Stimulated activated naive B cell treated with anti-CD40 and anti-IgM and Interleukin-4, amounts not matched to agents 10 μg/mL and 1 μg/mL and 100 μg/mL, for 72 hours (primary cell): ENCODE measurements at regions not wholly inside any gene's neighbourhood (a gene's known extent, or its start where the extent isn't known, plus 50 kb on each side); places are given as distances from the start of the nearest gene placed in this dataset.
"Not testable (repeated sequence)": the region's sequence is repeated elsewhere in the genome, so short reads cannot be mapped to it uniquely, and the experiment has no call there.

Experiments used
- ATAC-seq, 2 donors: fragments of 150-1000 bp; cut with Tn5 transposase; replicated peaks; 2 replicates each; pipeline ENCODE4 v1.10.0; 2021; ENCODE audit warnings: moderate library complexity in 1 of 2
- DNase-seq: peaks from one replicate; pipeline ENCODE4 v3.0.0; 2021
- H3K27ac Mint-ChIP-seq: one replicate; pipeline ENCODE4 v1.8.0; 2022; ENCODE audit warnings: mild to moderate bottlenecking, mixed read lengths
- H3K27me3 Mint-ChIP-seq, 2 donors: one replicate each; pipeline ENCODE4 v1.8.0; 2022; ENCODE audit warnings: mixed read lengths in 2 of 2
- H3K36me3 Mint-ChIP-seq, 2 donors: one replicate each; pipeline ENCODE4 v1.8.0; 2022; ENCODE audit warnings: mixed read lengths in 2 of 2, mild to moderate bottlenecking in 1 of 2
- H3K4me1 Mint-ChIP-seq, 2 donors: one replicate each; pipeline ENCODE4 v1.8.0; 2022; ENCODE audit warnings: mixed read lengths in 2 of 2, mild to moderate bottlenecking in 1 of 2
- H3K4me3 Mint-ChIP-seq, 2 donors: one replicate each; pipeline ENCODE4 v1.8.0; 2022; ENCODE audit warnings: mild to moderate bottlenecking in 2 of 2, mixed read lengths in 2 of 2, moderate library complexity in 1 of 2
- H3K9me3 Mint-ChIP-seq, 2 donors: one replicate each; pipeline ENCODE4 v1.8.0; 2022; ENCODE audit warnings: mixed read lengths in 2 of 2, mild to moderate bottlenecking in 1 of 2

GRCh38 chr19:33866696-33867095 is 70.0 kb downstream of the KCTD15 start:
- H3K4me1 Mint-ChIP-seq: no peaks in the 10 kb centered on the region

GRCh38 chr19:33868076-33868735 is 71.5 kb downstream of the KCTD15 start:
- no peaks in the 10 kb centered on the region for H3K36me3 Mint-ChIP-seq
- no peaks in the 10 kb centered on the region for H3K4me1 Mint-ChIP-seq
- no peak for DNase-seq

More at GRCh38 chr19:33866696-33867095, 70.0 kb downstream of the KCTD15 start:
- no peak for ATAC-seq
- no peak for DNase-seq
- no peak overlapping the region for H3K4me3 Mint-ChIP-seq
- no peaks in the 10 kb centered on the region for H3K36me3 Mint-ChIP-seq
- no peak overlapping the region for H3K27ac Mint-ChIP-seq
- no peaks in the 10 kb centered on the region for H3K9me3 Mint-ChIP-seq
- peaks cover 6 to 21% of the 10 kb centered on the region in 2 donors for H3K27me3 Mint-ChIP-seq

GRCh38 chr19:33868788-33869412 is 72.2 kb downstream of the KCTD15 start:
- Mint-ChIP-seq H3K27me3 (peaks cover 12 to 21% of the 10 kb centered on the region in 2 donors), H3K9me3 (no peaks in the 10 kb centered on the region), H3K27ac (no peak overlapping the region), H3K4me3 (no peak overlapping the region), H3K36me3 (no peaks in the 10 kb centered on the region), H3K4me1 (no peaks in the 10 kb centered on the region)
- ATAC-seq (no peak), DNase-seq (no peak)

More at GRCh38 chr19:33868076-33868735, 71.5 kb downstream of the KCTD15 start:
- Mint-ChIP-seq H3K27ac (no peak overlapping the region), H3K9me3 (no peaks in the 10 kb centered on the region), H3K27me3 (peaks cover 12 to 21% of the 10 kb centered on the region in 2 donors), H3K4me3 (no peak overlapping the region)
- no peak for ATAC-seq

- not testable (repeated sequence) for DNase-seq, H3K4me1 Mint-ChIP-seq, ATAC-seq, H3K36me3 Mint-ChIP-seq, H3K4me3 Mint-ChIP-seq, H3K27ac Mint-ChIP-seq, H3K9me3 Mint-ChIP-seq
- H3K27me3 Mint-ChIP-seq: peaks cover 12 to 21% of the 10 kb centered on the region in 2 donors
Measured at GRCh38 chr19:33870298-33870932, 73.7 kb downstream of the KCTD15 start.

GRCh38 chr19:33871605-33872004 is 74.9 kb downstream of the KCTD15 start:
- H3K9me3 Mint-ChIP-seq: no peaks in the 10 kb centered on the region
- no peak overlapping the region for H3K27ac Mint-ChIP-seq
- no peaks in the 10 kb centered on the region for H3K4me1 Mint-ChIP-seq
- ATAC-seq: no peak
- no peak overlapping the region for H3K4me3 Mint-ChIP-seq
- H3K36me3 Mint-ChIP-seq: no peaks in the 10 kb centered on the region
- H3K27me3 Mint-ChIP-seq: peaks cover 12 to 24% of the 10 kb centered on the region in 2 donors
- DNase-seq: no peak

GRCh38 chr19:33872445-33873320 is 76.0 kb downstream of the KCTD15 start:
- no peak overlapping the region for H3K27ac Mint-ChIP-seq
- no peak overlapping the region for H3K4me3 Mint-ChIP-seq
- H3K9me3 Mint-ChIP-seq: no peaks in the 10 kb centered on the region
- ATAC-seq (no peak), DNase-seq (no peak)
- H3K4me1 Mint-ChIP-seq: no peaks in the 10 kb centered on the region
- H3K36me3 Mint-ChIP-seq: no peaks in the 10 kb centered on the region
- peaks cover 10 to 23% of the 10 kb centered on the region in 2 donors for H3K27me3 Mint-ChIP-seq

GRCh38 chr19:33875071-33875470 is 78.4 kb downstream of the KCTD15 start:
- Mint-ChIP-seq H3K36me3 (no peaks in the 10 kb centered on the region), H3K4me1 (no peaks in the 10 kb centered on the region), H3K27ac (no peak overlapping the region), H3K27me3 (peaks cover 16 to 17% of the 10 kb centered on the region in 2 donors), H3K9me3 (no peaks in the 10 kb centered on the region), H3K4me3 (no peak overlapping the region)
- no peak for ATAC-seq
- no peak for DNase-seq

GRCh38 chr19:33876192-33876591 is 79.5 kb downstream of the KCTD15 start:
- Mint-ChIP-seq H3K4me3 (no peak overlapping the region), H3K9me3 (no peaks in the 10 kb centered on the region), H3K27ac (no peak overlapping the region), H3K36me3 (no peaks in the 10 kb centered on the region), H3K4me1 (no peaks in the 10 kb centered on the region), H3K27me3 (peaks cover 16 to 17% of the 10 kb centered on the region in 2 donors)
- ATAC-seq (no peak), DNase-seq (no peak)

GRCh38 chr19:33878030-33878544 is 81.4 kb downstream of the KCTD15 start:
- ATAC-seq: no peak

GRCh38 chr19:33878910-33879810 is 82.5 kb downstream of the KCTD15 start:
- ATAC-seq (no peak), DNase-seq (no peak)
- Mint-ChIP-seq H3K36me3 (no peaks in the 10 kb centered on the region), H3K27me3 (peaks cover 8 to 23% of the 10 kb centered on the region in 2 donors), H3K4me1 (peaks cover 0 to 2% of the 10 kb centered on the region in 2 donors), H3K4me3 (no peak overlapping the region), H3K27ac (no peak overlapping the region), H3K9me3 (no peaks in the 10 kb centered on the region)

More at GRCh38 chr19:33878030-33878544, 81.4 kb downstream of the KCTD15 start:
- no peak overlapping the region for H3K4me3 Mint-ChIP-seq
- H3K27me3 Mint-ChIP-seq: peaks cover 7 to 17% of the 10 kb centered on the region in 2 donors
- no peak for DNase-seq
- no peaks in the 10 kb centered on the region for H3K9me3 Mint-ChIP-seq
- H3K36me3 Mint-ChIP-seq: no peaks in the 10 kb centered on the region
- H3K27ac Mint-ChIP-seq: no peak overlapping the region
- H3K4me1 Mint-ChIP-seq: no peaks in the 10 kb centered on the region

GRCh38 chr19:33879818-33880575 is 83.3 kb downstream of the KCTD15 start:
- Mint-ChIP-seq H3K4me3 (no peak overlapping the region), H3K4me1 (peaks cover 0 to 6% of the 10 kb centered on the region in 2 donors), H3K27me3 (peaks cover 12 to 28% of the 10 kb centered on the region in 2 donors), H3K36me3 (no peaks in the 10 kb centered on the region), H3K27ac (no peak overlapping the region), H3K9me3 (no peaks in the 10 kb centered on the region)
- ATAC-seq (no peak), DNase-seq (no peak)

GRCh38 chr19:33883859-33884519 is 87.3 kb downstream of the KCTD15 start:
- H3K36me3 Mint-ChIP-seq: no peaks in the 10 kb centered on the region
- H3K4me1 Mint-ChIP-seq: peaks cover 0 to 6% of the 10 kb centered on the region in 2 donors
- peak in 1 of 2 donors; percentile 12 for ATAC-seq
- no peak overlapping the region for H3K27ac Mint-ChIP-seq
- peaks cover 11 to 24% of the 10 kb centered on the region in 2 donors for H3K27me3 Mint-ChIP-seq
- no peak for DNase-seq
- no peaks in the 10 kb centered on the region for H3K9me3 Mint-ChIP-seq
- no peak overlapping the region for H3K4me3 Mint-ChIP-seq
